CD4-positive, alpha-beta T cell treated with Interleukin-4 for 1 hour (primary cell): ENCODE measurements at regions not wholly inside any gene's neighbourhood (a gene's known extent, or its start where the extent isn't known, plus 50 kb on each side); places are given as distances from the start of the nearest gene placed in this dataset.

ENCODE experiments used
- DNase-seq, 2 donors: peaks; one replicate each; pipeline ENCODE4 v3.0.0-alpha.2; 2020 to 2022

- DNase-seq, result no peak
These were observed 459.4 kb downstream of the DTHD1 start for GRCh38 chr4:36740796-36741310.

- DNase-seq, result no peak
These were observed 466.1 kb downstream of the DTHD1 start for GRCh38 chr4:36747277-36748129.

GRCh38 chr4:36753048-36753447, 471.6 kb downstream of the DTHD1 start:
- no peak for DNase-seq

- no peak for DNase-seq
These were observed 476.3 kb downstream of the DTHD1 start for GRCh38 chr4:36757580-36758311.

GRCh38 chr4:36758312-36759178, 477.1 kb downstream of the DTHD1 start:
- no peak for DNase-seq

DNA sequence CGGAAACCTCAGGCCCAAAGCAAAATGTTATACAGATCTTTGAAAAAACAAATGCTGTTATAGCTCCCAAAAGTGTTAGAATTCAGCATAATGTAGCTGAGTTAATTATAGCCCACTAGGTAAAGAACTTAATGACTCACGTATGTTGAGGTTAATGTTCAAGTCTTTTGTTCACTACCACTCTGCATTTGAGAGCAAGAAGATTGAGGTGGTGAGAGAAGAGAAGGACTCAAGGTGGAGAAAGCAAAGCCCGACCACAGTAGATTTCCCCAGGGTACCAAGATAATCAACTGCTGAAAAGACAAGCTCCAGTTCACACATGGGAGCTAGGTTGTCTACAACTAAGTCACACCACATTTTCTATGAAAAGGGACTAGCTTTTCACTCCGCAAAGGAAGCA, 480.2 kb downstream of the DTHD1 start:
- no peak for DNase-seq

GRCh38 chr4:36763814-36764213, 480.7 kb upstream of the NWD2 start:
- DNase-seq, result no peak

DNA sequence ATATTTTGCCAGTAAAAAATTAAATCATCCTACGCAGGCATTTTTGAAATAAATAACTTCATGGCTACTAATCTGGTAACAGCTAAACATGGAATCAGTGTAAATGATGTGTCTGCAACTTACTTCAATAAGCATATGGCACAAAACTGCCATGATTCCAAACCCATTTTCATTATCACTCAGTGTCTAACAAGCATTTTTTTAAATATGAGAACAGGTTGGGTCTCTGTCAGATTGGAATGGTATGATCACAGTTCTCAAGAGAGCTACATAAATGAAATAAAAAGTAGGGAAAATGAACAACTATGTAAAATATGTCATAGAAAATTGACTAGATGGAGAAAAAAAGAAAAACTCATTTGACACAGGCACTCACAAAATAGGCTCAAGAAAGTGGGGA, 476.9 kb upstream of the NWD2 start:
- no peak for DNase-seq

- DNase-seq, result no peak
These were observed 473.0 kb upstream of the NWD2 start for GRCh38 chr4:36771411-36772153.

- DNase-seq, result no peak
These were observed 472.4 kb upstream of the NWD2 start for GRCh38 chr4:36772154-36772516.

GRCh38 chr4:36773467-36773866, 471.1 kb upstream of the NWD2 start:
- no peak for DNase-seq

- no peak for DNase-seq
These were observed 469.0 kb upstream of the NWD2 start for GRCh38 chr4:36775544-36775943.

GRCh38 chr4:36779601-36780000, 464.9 kb upstream of the NWD2 start:
- no peak for DNase-seq

- DNase-seq, result no peak
These were observed 458.6 kb upstream of the NWD2 start for GRCh38 chr4:36785973-36786372.

DNA sequence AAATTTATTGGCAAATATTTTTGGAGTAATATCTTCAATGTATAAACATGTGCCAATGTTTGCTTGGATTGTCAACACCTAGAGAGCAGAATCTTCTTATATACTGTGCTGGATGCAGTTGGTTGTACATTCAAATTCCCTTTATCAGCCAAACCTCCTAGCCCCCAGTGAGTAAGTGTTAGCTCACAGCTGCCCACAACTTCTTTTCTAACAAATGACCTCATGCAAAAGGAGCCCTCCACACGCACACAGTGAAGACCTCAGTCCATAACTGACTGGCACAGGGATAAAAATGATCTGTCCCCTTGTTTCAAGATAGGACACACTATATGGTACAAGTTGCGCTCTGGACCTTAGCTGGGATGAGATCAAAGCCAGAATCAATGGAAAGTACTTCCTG, 458.0 kb upstream of the NWD2 start:
- no peak for DNase-seq

DNA sequence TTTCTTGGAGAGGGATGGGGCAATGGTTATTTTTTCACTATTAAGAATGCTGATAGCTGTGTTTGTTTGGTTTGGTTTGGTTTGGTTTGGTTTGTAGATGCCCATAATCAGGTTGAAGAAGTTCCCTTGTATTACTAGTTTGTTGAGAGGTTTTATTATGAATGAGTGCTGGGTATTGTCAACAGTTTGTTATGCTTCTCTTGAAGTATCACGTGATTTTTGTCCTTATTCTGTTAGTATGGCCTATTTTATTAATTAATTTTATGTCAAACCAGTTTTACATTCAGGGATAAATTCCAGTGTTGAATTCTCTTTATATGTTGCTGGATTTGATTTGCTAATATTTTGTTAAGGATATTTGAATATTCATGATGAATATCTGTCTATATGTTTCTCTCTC, 449.8 kb upstream of the NWD2 start:
- no peak for DNase-seq

DNA sequence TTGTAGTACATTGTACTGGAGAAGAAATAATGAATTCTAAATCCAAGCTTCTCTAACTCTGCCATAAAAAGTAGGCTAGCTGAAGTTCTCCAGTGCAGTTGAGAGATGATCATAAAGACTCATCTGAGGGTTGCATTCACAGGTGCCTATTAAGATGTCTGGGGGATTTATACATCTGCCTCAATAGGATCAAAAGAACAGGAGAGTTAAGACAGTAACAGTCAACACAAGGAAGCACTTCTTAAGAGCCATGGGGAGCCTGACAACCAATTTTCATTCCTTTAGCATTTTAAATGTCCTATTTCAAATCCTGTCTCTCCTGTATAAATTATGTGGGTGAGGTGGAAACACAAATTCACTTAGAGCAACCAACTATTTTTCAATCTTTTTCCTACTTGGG, 432.4 kb upstream of the NWD2 start:
- no peak for DNase-seq

- DNase-seq, result no peak
These were observed 429.0 kb upstream of the NWD2 start for GRCh38 chr4:36815536-36815935.

DNA sequence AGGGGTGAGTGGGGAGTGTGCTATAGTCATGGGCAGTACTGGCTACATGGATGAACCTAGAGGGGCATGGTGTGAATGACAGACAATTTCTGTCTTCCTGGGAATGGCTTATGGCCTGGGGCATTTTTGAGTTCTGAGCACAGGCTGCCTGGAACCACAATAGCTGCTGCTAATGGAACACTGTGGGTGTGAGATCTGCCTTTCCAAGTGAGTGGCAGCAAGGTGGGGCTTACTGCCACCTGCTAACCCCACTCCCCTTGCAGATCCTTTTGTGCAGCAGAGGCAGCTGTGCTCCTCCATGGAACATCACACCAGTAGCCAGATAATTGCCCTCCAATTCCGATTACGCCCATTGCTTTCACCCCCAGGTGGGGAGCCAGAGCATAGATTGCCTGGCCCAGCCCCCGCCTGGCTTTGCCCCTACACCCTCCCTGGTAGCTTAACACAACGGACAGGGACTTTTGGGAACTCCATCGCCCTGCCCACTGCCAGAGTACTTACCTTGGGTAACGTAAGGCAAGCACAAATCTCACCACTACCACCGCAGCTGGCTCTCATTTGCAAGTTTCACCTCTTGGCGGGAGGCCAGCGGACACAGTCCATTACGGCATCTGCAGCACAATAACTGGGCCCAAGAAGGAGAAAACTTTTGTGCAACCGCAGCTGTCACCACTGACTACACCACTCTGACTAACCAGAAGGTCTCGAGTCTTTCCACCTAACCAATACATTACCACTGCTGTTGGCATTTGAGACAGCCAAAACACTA, 421.2 kb upstream of the NWD2 start:
- no peak for DNase-seq

- DNase-seq, result no peak
These were observed 419.9 kb upstream of the NWD2 start for GRCh38 chr4:36824682-36825081.

- no peak for DNase-seq
These were observed 409.3 kb upstream of the NWD2 start for GRCh38 chr4:36835246-36835645.
